ENCODE measurements at regions not wholly inside any gene's neighbourhood (a gene's known extent, or its start where the extent isn't known, plus 50 kb on each side); places are given as distances from the start of the nearest gene placed in this dataset.
A peak's percentile ranks its signal among the peaks of the same experiment; 100 is the strongest.
"Not testable (repeated sequence)": the region's sequence is repeated elsewhere in the genome, so short reads cannot be mapped to it uniquely, and the experiment has no call there.

DNA sequence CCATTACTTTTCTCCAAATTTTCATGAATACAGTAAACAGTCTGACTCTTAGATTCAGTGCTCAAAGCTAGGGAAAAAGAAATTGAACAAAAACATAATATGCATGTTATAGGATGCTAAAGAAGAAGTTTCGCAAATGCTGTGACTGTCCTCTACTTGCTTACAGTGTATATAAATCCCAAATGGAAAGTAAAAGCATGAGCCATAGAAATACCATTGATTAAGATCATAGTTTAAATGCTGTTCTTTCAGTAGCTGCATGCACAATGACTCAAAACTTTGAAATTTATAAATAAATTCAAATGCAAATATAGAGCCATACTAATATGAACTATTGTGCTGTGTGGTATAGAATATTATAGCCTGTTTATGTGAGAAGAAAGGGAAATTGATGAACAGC is 1113.9 kb upstream of the ACVR2A start:
- Histone ChIP-seq H3K9me3 (ENCODE audit: control insufficient read depth in 2 of 2, insufficient read depth in 1 of 2, low read depth in 1 of 2, low read length in 1 of 2) (no peaks in the 10 kb centered on the region), H3K27ac (ENCODE audit: low read depth in 1 of 3, low read length in 2 of 3) (no peak overlapping the region), H3K4me1 (ENCODE audit: control insufficient read depth in 3 of 3, insufficient read depth in 2 of 3, low read depth in 1 of 3, low read length in 2 of 3) (no peaks in the 10 kb centered on the region), H3K27me3 (ENCODE audit: control insufficient read depth in 3 of 3, insufficient read depth in 3 of 3, low read length in 3 of 3) (no peaks in the 10 kb centered on the region), H3K4me3 (ENCODE audit: low read depth in 1 of 3, low read length in 3 of 3) (no peak overlapping the region), H3K36me3 (ENCODE audit: control insufficient read depth in 3 of 3, insufficient read depth in 2 of 3, low read depth in 1 of 3, low read length in 3 of 3) (no peaks in the 10 kb centered on the region)
- 91 to 97% (median 93%) methylated on average over 1 of the region's 1 CpG for WGBS, 3 donors
- FAIRE-seq: no peak
- DNase-seq: no peak

GRCh38 chr2:146721486-146721885 is 1123.3 kb upstream of the ACVR2A start:
- no peak for FAIRE-seq
- H3K4me1 ChIP-seq (ENCODE audit: control insufficient read depth in 3 of 3, insufficient read depth in 2 of 3, low read depth in 1 of 3, low read length in 2 of 3): no peaks in the 10 kb centered on the region
- DNase-seq: peak in 1 of 2 donors; percentile 43
- no peaks in the 10 kb centered on the region for H3K27me3 ChIP-seq (ENCODE audit: control insufficient read depth in 3 of 3, insufficient read depth in 3 of 3, low read length in 3 of 3)
- peaks cover 0 to 16% of the 10 kb centered on the region in 2 donors for H3K9me3 ChIP-seq (ENCODE audit: control insufficient read depth in 2 of 2, insufficient read depth in 1 of 2, low read depth in 1 of 2, low read length in 1 of 2)
- H3K4me3 ChIP-seq (ENCODE audit: low read depth in 1 of 3, low read length in 3 of 3): no peak overlapping the region
- WGBS, 3 donors: 63 to 85% (median 75%) methylated on average over 7 of the region's 7 CpGs
- H3K27ac ChIP-seq (ENCODE audit: low read depth in 1 of 3, low read length in 2 of 3): no peak overlapping the region
- no peaks in the 10 kb centered on the region for H3K36me3 ChIP-seq (ENCODE audit: control insufficient read depth in 3 of 3, insufficient read depth in 2 of 3, low read depth in 1 of 3, low read length in 3 of 3)

DNA sequence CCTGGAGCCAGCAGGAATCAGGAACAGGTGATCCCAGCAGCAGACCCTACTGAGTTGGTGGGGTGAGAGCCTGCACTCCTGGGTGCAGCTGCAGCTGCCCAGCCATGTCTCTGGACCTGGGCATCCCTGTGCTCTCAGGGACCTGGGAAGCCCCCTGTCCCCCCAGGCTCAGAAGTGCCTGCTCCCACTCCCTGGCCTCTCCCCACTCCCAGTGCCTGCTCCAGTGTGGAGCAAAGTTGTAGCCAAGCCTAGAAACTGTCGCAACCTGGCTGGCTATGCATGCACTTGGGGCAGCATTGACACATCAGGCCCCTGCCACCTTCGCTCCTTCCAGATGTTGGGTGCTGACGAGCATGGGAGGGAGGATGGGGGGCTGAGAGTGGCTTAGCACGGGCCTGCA is 1124.7 kb upstream of the ACVR2A start:
- DNase-seq (no peak), FAIRE-seq (no peak)
- no peak overlapping the region for H3K4me3 ChIP-seq (ENCODE audit: low read depth in 1 of 3, low read length in 3 of 3)
- H3K27ac ChIP-seq (ENCODE audit: low read depth in 1 of 3, low read length in 2 of 3): no peak overlapping the region
- H3K36me3 ChIP-seq (ENCODE audit: control insufficient read depth in 3 of 3, insufficient read depth in 2 of 3, low read depth in 1 of 3, low read length in 3 of 3): no peaks in the 10 kb centered on the region
- WGBS, 3 donors: 74 to 91% (median 80%) methylated on average over 4 of the region's 4 CpGs
- no peaks in the 10 kb centered on the region for H3K4me1 ChIP-seq (ENCODE audit: control insufficient read depth in 3 of 3, insufficient read depth in 2 of 3, low read depth in 1 of 3, low read length in 2 of 3)
- H3K9me3 ChIP-seq (ENCODE audit: control insufficient read depth in 2 of 2, insufficient read depth in 1 of 2, low read depth in 1 of 2, low read length in 1 of 2): peaks cover 0 to 16% of the 10 kb centered on the region in 2 donors
- H3K27me3 ChIP-seq (ENCODE audit: control insufficient read depth in 3 of 3, insufficient read depth in 3 of 3, low read length in 3 of 3): no peaks in the 10 kb centered on the region

DNA sequence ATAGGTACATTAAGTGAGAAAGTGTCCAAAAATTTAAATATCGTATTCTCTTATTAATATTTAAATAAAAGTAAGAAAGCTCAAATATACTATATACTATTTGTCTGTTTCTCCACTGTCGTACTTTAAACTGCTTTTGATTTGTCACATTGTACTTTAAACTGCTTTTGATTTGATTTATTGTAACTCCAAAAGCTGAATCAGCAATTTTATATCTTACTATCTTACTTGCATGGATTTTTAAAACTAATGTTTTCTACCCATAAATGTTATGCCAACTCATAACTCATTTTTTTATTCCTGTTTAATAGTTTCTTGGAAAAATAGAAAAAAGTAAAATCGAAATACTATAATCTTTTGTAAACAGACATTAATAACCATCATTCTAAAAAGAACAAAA is 1128.2 kb upstream of the ACVR2A start:
- Histone ChIP-seq H3K27me3 (ENCODE audit: control insufficient read depth in 3 of 3, insufficient read depth in 3 of 3, low read length in 3 of 3) (no peaks in the 10 kb centered on the region), H3K4me1 (ENCODE audit: control insufficient read depth in 3 of 3, insufficient read depth in 2 of 3, low read depth in 1 of 3, low read length in 2 of 3) (no peaks in the 10 kb centered on the region), H3K9me3 (ENCODE audit: control insufficient read depth in 2 of 2, insufficient read depth in 1 of 2, low read depth in 1 of 2, low read length in 1 of 2) (peaks cover 0 to 15% of the 10 kb centered on the region in 2 donors), H3K36me3 (ENCODE audit: control insufficient read depth in 3 of 3, insufficient read depth in 2 of 3, low read depth in 1 of 3, low read length in 3 of 3) (no peaks in the 10 kb centered on the region), H3K4me3 (ENCODE audit: low read depth in 1 of 3, low read length in 3 of 3) (no peak overlapping the region), H3K27ac (ENCODE audit: low read depth in 1 of 3, low read length in 2 of 3) (no peak overlapping the region)
- no peak for FAIRE-seq
- WGBS, 3 donors: 35 to 63% (median 47%) methylated on average over 3 of the region's 3 CpGs
- no peak for DNase-seq

GRCh38 chr2:146709004-146709403 is 1135.8 kb upstream of the ACVR2A start:
- DNase-seq: no peak
- no peak overlapping the region for H3K27ac ChIP-seq (ENCODE audit: low read depth in 1 of 3, low read length in 2 of 3)
- no peak for FAIRE-seq
- 5 to 43% (median 14%) methylated on average over 3 of the region's 3 CpGs for WGBS, 3 donors
- H3K36me3 ChIP-seq (ENCODE audit: control insufficient read depth in 3 of 3, insufficient read depth in 2 of 3, low read depth in 1 of 3, low read length in 3 of 3): no peaks in the 10 kb centered on the region
- peaks cover 0 to 3% of the 10 kb centered on the region in 2 donors for H3K9me3 ChIP-seq (ENCODE audit: control insufficient read depth in 2 of 2, insufficient read depth in 1 of 2, low read depth in 1 of 2, low read length in 1 of 2)
- no peaks in the 10 kb centered on the region for H3K4me1 ChIP-seq (ENCODE audit: control insufficient read depth in 3 of 3, insufficient read depth in 2 of 3, low read depth in 1 of 3, low read length in 2 of 3)
- no peaks in the 10 kb centered on the region for H3K27me3 ChIP-seq (ENCODE audit: control insufficient read depth in 3 of 3, insufficient read depth in 3 of 3, low read length in 3 of 3)
- H3K4me3 ChIP-seq (ENCODE audit: low read depth in 1 of 3, low read length in 3 of 3): no peak overlapping the region

DNA sequence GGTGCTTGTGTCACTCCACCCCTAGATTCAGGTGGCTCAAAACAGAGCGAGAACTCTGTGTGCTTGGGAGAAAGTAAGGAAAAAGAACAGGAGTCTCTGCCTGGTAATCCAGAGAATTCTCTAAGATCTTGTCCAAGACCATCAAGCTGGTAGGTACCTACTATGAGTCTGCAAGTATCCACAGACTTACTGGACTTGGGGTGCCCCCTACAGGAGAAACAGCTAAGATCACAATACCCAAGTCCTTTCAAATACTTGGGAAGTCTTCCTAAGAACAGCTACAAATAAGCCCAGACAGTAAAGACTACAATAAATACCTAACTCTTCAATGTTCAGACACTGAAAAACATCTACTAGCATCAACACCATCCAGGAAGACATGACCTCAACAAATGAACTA is 1143.6 kb upstream of the ACVR2A start:
- Histone ChIP-seq H3K27me3 (ENCODE audit: control insufficient read depth in 3 of 3, insufficient read depth in 3 of 3, low read length in 3 of 3) (no peaks in the 10 kb centered on the region), H3K4me3 (ENCODE audit: low read depth in 1 of 3, low read length in 3 of 3) (no peak overlapping the region), H3K9me3 (ENCODE audit: control insufficient read depth in 2 of 2, insufficient read depth in 1 of 2, low read depth in 1 of 2, low read length in 1 of 2) (peaks cover 0 to 18% of the 10 kb centered on the region in 2 donors), H3K36me3 (ENCODE audit: control insufficient read depth in 3 of 3, insufficient read depth in 2 of 3, low read depth in 1 of 3, low read length in 3 of 3) (no peaks in the 10 kb centered on the region), H3K27ac (ENCODE audit: low read depth in 1 of 3, low read length in 2 of 3) (no peak overlapping the region), H3K4me1 (ENCODE audit: control insufficient read depth in 3 of 3, insufficient read depth in 2 of 3, low read depth in 1 of 3, low read length in 2 of 3) (no peaks in the 10 kb centered on the region)
- WGBS, 3 donors: 78 to 88% (median 84%) methylated on average over 1 of the region's 1 CpG
- FAIRE-seq (no peak), DNase-seq (no peak)

- no peaks in the 10 kb centered on the region for H3K4me1 ChIP-seq (ENCODE audit: control insufficient read depth in 3 of 3, insufficient read depth in 2 of 3, low read depth in 1 of 3, low read length in 2 of 3)
- H3K36me3 ChIP-seq (ENCODE audit: control insufficient read depth in 3 of 3, insufficient read depth in 2 of 3, low read depth in 1 of 3, low read length in 3 of 3): no peaks in the 10 kb centered on the region
- H3K4me3 ChIP-seq (ENCODE audit: low read depth in 1 of 3, low read length in 3 of 3): no peak overlapping the region
- H3K27me3 ChIP-seq (ENCODE audit: control insufficient read depth in 3 of 3, insufficient read depth in 3 of 3, low read length in 3 of 3): no peaks in the 10 kb centered on the region
- 84 to 92% (median 87%) methylated on average over 1 of the region's 1 CpG for whole genome bisulfite sequencing, 3 donors
- no peak overlapping the region for H3K27ac ChIP-seq (ENCODE audit: low read depth in 1 of 3, low read length in 2 of 3)
- H3K9me3 ChIP-seq (ENCODE audit: control insufficient read depth in 2 of 2, insufficient read depth in 1 of 2, low read depth in 1 of 2, low read length in 1 of 2): peaks cover 0 to 15% of the 10 kb centered on the region in 2 donors
- no peak for DNase-seq
- FAIRE-seq: no peak
Measured at GRCh38 chr2:146697307-146697706, 1147.5 kb upstream of the ACVR2A start.

DNA sequence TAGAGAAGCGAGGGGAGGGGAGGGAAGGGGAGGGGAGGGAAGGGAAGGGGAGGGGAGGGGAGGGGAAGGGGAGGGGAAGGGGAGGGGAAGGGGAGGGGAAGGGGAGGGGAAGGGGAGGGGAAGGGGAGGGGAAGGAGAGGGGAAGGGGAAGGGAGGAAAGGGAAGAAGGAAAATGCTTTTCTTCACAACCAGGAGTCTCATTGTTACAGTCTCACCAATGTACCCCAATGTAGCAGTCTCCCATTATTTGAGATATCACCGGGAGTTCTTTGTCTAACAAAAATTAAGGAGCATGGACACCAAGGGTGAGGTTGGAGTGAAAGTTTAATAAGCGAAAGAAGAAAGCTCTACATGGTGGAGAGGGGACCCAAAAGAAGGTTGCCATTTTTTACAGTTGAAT is 1148.0 kb upstream of the ACVR2A start:
- not testable (repeated sequence) for H3K27me3 ChIP-seq (ENCODE audit: control insufficient read depth in 3 of 3, insufficient read depth in 3 of 3, low read length in 3 of 3); H3K27ac ChIP-seq (ENCODE audit: low read depth in 1 of 3, low read length in 2 of 3); DNase-seq; H3K36me3 ChIP-seq (ENCODE audit: control insufficient read depth in 3 of 3, insufficient read depth in 2 of 3, low read depth in 1 of 3, low read length in 3 of 3); FAIRE-seq; H3K4me3 ChIP-seq (ENCODE audit: low read depth in 1 of 3, low read length in 3 of 3); H3K4me1 ChIP-seq (ENCODE audit: control insufficient read depth in 3 of 3, insufficient read depth in 2 of 3, low read depth in 1 of 3, low read length in 2 of 3)
- peaks cover 0 to 15% of the 10 kb centered on the region in 2 donors for H3K9me3 ChIP-seq (ENCODE audit: control insufficient read depth in 2 of 2, insufficient read depth in 1 of 2, low read depth in 1 of 2, low read length in 1 of 2)
- 74 to 88% (median 87%) methylated on average over 2 of the region's 3 CpGs for WGBS, 3 donors

DNA sequence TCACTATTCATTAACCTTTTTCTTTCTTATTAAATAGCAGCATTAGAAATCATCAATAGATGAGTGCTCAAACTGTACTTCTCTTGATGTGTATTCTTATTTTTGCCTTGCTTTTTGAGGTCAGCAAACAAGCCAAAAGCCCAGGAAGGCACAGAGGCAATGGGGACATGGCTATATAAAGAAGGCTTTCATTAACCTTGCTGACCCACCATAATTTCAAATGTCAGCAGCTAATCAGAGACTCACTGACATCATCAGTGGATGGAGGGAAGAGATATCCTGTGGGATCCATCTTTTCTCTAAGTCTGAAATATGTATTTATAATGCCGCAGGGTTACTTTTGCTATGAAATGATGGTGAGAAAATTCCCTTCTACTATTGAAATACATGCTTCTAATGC is 1162.8 kb upstream of the ACVR2A start:
- DNase-seq (no peak), FAIRE-seq (no peak)
- Histone ChIP-seq H3K27ac (ENCODE audit: low read depth in 1 of 3, low read length in 2 of 3) (no peak overlapping the region), H3K4me3 (ENCODE audit: low read depth in 1 of 3, low read length in 3 of 3) (no peak overlapping the region), H3K4me1 (ENCODE audit: control insufficient read depth in 3 of 3, insufficient read depth in 2 of 3, low read depth in 1 of 3, low read length in 2 of 3) (no peaks in the 10 kb centered on the region), H3K36me3 (ENCODE audit: control insufficient read depth in 3 of 3, insufficient read depth in 2 of 3, low read depth in 1 of 3, low read length in 3 of 3) (no peaks in the 10 kb centered on the region), H3K27me3 (ENCODE audit: control insufficient read depth in 3 of 3, insufficient read depth in 3 of 3, low read length in 3 of 3) (no peaks in the 10 kb centered on the region), H3K9me3 (ENCODE audit: control insufficient read depth in 2 of 2, insufficient read depth in 1 of 2, low read depth in 1 of 2, low read length in 1 of 2) (no peaks in the 10 kb centered on the region)
- WGBS, 3 donors: 97 to 100% (median 98%) methylated on average over 1 of the region's 1 CpG
